Mesendoderm (in vitro differentiated cells): ENCODE measurements at regions not wholly inside any gene's neighbourhood (a gene's known extent, or its start where the extent isn't known, plus 50 kb on each side); places are given as distances from the start of the nearest gene placed in this dataset.

Experiments
- DNase-seq: peaks from one replicate; pipeline ENCODE4 v3.0.0; 2013
- H2AK5ac ChIP-seq: 2 replicates; pipeline ENCODE4 v1.6.1; 2013; ENCODE audit warnings: low read length, inconsistent platforms
- H2BK120ac ChIP-seq: 2 replicates; pipeline ENCODE4 v1.6.1; 2013; ENCODE audit warnings: low read depth, mild to moderate bottlenecking, low read length, moderate library complexity, mixed read lengths
- H2BK15ac ChIP-seq: replicated peaks from 2 replicates; pipeline ENCODE4 v1.6.1; 2013; ENCODE audit warnings: low read depth, mild to moderate bottlenecking, moderate library complexity
- H2BK5ac ChIP-seq: 2 replicates; pipeline ENCODE4 v1.6.1; 2013; ENCODE audit warnings: low read length, inconsistent platforms
- H3K18ac ChIP-seq: 2 replicates; pipeline ENCODE4 v1.6.1; 2013; ENCODE audit warnings: mild to moderate bottlenecking, low read length, mixed read lengths
- H3K23ac ChIP-seq: one replicate; pipeline ENCODE4 v1.6.1; 2013; ENCODE audit warnings: low read length
- H3K27ac ChIP-seq: 2 replicates; pipeline ENCODE4 v1.5.1; 2013; ENCODE audit warnings: low read depth, mild to moderate bottlenecking, inconsistent platforms, low read length, moderate library complexity
- H3K27me3 ChIP-seq: 2 replicates; pipeline ENCODE4 v1.6.1; 2013; ENCODE audit warnings: low read length, control low read depth, mild to moderate bottlenecking, inconsistent platforms; ENCODE audit not compliant: insufficient read depth, poor library complexity
- H3K36me3 ChIP-seq: 2 replicates; pipeline ENCODE4 v1.6.1; 2013; ENCODE audit warnings: low read length, inconsistent platforms; ENCODE audit not compliant: control insufficient read depth, insufficient read depth
- H3K4ac ChIP-seq: one replicate; pipeline ENCODE4 v1.6.1; 2013; ENCODE audit warnings: low read depth, mild to moderate bottlenecking, low read length, moderate library complexity
- H3K4me1 ChIP-seq: 2 replicates; pipeline ENCODE4 v1.6.1; 2013; ENCODE audit warnings: low read depth, low read length, inconsistent platforms; ENCODE audit not compliant: control insufficient read depth
- H3K4me2 ChIP-seq: 2 replicates; pipeline ENCODE4 v1.6.1; 2013; ENCODE audit warnings: low read length
- H3K4me3 ChIP-seq: 2 replicates; pipeline ENCODE4 v1.5.1; 2013; ENCODE audit warnings: mild to moderate bottlenecking, low read length
- H3K56ac ChIP-seq: one replicate; pipeline ENCODE4 v1.6.1; 2013; ENCODE audit warnings: low read length
- H3K79me1 ChIP-seq: 2 replicates; pipeline ENCODE4 v1.6.1; 2013; ENCODE audit warnings: low read length, inconsistent platforms
- H3K79me2 ChIP-seq: 2 replicates; pipeline ENCODE4 v1.6.1; 2013; ENCODE audit warnings: mild to moderate bottlenecking, low read length; ENCODE audit not compliant: control insufficient read depth, insufficient read depth
- H3K9ac ChIP-seq: 2 replicates; pipeline ENCODE4 v1.6.1; 2013; ENCODE audit warnings: low read length, inconsistent platforms
- H4K5ac ChIP-seq: one replicate; pipeline ENCODE4 v1.6.1; 2013; ENCODE audit warnings: low read length
- H4K8ac ChIP-seq: one replicate; pipeline ENCODE4 v1.6.1; 2013; ENCODE audit warnings: low read depth, mild to moderate bottlenecking, control low read depth, low read length, moderate library complexity
- WGBS: extraction: QIAGEN DNeasy Blood & Tissue Kit; methylation state at CpG from one replicate; pipeline ENCODE4 v1.1.7; 2013; ENCODE audit warnings: low lambda C conversion rate, missing lambda C conversion rate; ENCODE audit not compliant: insufficient coverage; ENCODE audit errors: extremely low coverage; 5-methylcytosine and 5-hydroxymethylcytosine counted together

DNA sequence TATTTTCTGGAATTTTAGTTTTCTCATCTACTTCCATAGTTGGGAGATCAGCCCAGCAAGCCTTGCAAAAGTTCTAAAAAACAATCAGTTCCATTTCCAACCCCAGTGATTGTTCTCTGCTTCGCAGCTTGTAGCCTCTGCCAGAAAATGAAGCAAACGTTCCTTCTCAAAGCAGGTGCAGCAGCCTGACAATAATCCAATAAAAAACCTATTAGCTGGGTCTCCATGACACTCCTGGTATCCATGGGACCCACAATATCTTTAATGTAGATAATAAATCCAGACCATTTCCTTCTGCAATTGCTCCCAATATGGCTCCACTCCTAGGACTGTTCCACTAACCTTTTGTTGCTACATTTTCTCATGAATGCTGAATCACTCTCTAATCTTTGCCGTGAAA, 140.8 kb upstream of the SETBP1 start:
- H3K79me2 ChIP-seq: no peaks in the 10 kb centered on the region
- no peak overlapping the region for H2AK5ac ChIP-seq
- no peak overlapping the region for H2BK15ac ChIP-seq
- H4K8ac ChIP-seq: no peak overlapping the region
- H3K4me2 ChIP-seq: no peak overlapping the region
- no peaks in the 10 kb centered on the region for H3K4me1 ChIP-seq
- no peak overlapping the region for H3K9ac ChIP-seq
- no peak overlapping the region for H2BK5ac ChIP-seq
- H3K27ac ChIP-seq: no peak overlapping the region
- DNase-seq: no peak
- H3K36me3 ChIP-seq: no peaks in the 10 kb centered on the region
- no peak overlapping the region for H3K4me3 ChIP-seq
- H3K27me3 ChIP-seq: no peaks in the 10 kb centered on the region
- no CpG with 5 or more reads among the region's 3 CpGs for WGBS
- no peak overlapping the region for H3K23ac ChIP-seq
- no peaks in the 10 kb centered on the region for H3K79me1 ChIP-seq
- H3K18ac ChIP-seq: no peak overlapping the region
- H2BK120ac ChIP-seq: no peak overlapping the region
- H3K4ac ChIP-seq: no peak overlapping the region
- no peak overlapping the region for H3K56ac ChIP-seq
- H4K5ac ChIP-seq: no peak overlapping the region

DNA sequence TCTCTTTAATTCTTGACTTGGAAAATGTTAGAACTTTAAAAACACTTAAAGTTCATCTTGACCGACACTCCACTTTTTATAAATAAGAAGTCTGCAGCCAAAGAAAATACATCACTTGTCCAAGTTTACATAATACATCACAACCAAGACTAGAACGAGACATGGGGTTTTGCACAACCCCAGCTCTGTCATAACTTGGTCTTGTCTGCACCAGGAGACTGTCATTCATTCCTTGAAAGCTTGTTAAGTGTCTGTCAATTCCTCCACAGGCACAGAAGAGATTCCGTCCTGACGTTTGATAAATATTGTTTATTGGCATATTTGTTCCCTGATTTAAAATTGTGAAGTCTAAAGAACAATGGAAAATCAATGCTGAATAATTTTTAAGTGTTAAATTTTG, 139.5 kb upstream of the SETBP1 start:
- WGBS: no CpG with 5 or more reads among the region's 4 CpGs
- Histone ChIP-seq H3K4me1 (no peaks in the 10 kb centered on the region), H3K79me2 (no peaks in the 10 kb centered on the region), H3K79me1 (no peaks in the 10 kb centered on the region), H3K27ac (no peak overlapping the region), H3K4me2 (no peak overlapping the region), H2BK15ac (no peak overlapping the region), H3K36me3 (no peaks in the 10 kb centered on the region), H3K23ac (no peak overlapping the region), H4K8ac (no peak overlapping the region), H3K56ac (no peak overlapping the region), H2AK5ac (no peak overlapping the region), H3K4me3 (no peak overlapping the region), H2BK5ac (no peak overlapping the region), H2BK120ac (no peak overlapping the region), H3K27me3 (no peaks in the 10 kb centered on the region), H3K9ac (no peak overlapping the region), H4K5ac (no peak overlapping the region), H3K4ac (no peak overlapping the region), H3K18ac (no peak overlapping the region)
- no peak for DNase-seq

DNA sequence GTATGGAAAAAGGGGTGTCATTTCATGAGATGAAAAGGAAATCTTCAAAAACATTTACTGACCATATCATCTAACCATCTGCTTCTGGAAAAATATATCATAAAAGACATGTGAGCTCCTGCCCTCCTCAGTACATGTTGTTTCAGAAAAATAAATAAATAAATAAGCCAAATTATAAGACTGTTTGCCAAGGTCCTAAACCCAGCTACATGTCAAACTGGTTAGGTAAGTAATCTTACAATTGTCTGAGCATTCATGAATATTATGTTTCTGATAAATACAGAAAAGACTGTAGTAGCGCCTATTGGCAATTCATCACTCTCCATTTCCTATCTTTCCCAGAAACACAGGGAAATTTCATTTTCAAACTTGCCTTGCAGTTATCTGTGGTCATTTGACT, 138.9 kb upstream of the SETBP1 start:
- no peak overlapping the region for H2BK15ac ChIP-seq
- H4K8ac ChIP-seq: no peak overlapping the region
- H2BK120ac ChIP-seq: no peak overlapping the region
- H4K5ac ChIP-seq: no peak overlapping the region
- no peak overlapping the region for H2AK5ac ChIP-seq
- no peak overlapping the region for H3K4me2 ChIP-seq
- DNase-seq: no peak
- no peak overlapping the region for H2BK5ac ChIP-seq
- H3K4ac ChIP-seq: no peak overlapping the region
- no peaks in the 10 kb centered on the region for H3K27me3 ChIP-seq
- no peaks in the 10 kb centered on the region for H3K36me3 ChIP-seq
- H3K23ac ChIP-seq: no peak overlapping the region
- no peaks in the 10 kb centered on the region for H3K79me2 ChIP-seq
- no peak overlapping the region for H3K56ac ChIP-seq
- H3K4me1 ChIP-seq: no peaks in the 10 kb centered on the region
- no peak overlapping the region for H3K27ac ChIP-seq
- no peak overlapping the region for H3K9ac ChIP-seq
- no CpG with 5 or more reads among the region's 1 CpG for WGBS
- H3K18ac ChIP-seq: no peak overlapping the region
- H3K79me1 ChIP-seq: no peaks in the 10 kb centered on the region
- H3K4me3 ChIP-seq: no peak overlapping the region

DNA sequence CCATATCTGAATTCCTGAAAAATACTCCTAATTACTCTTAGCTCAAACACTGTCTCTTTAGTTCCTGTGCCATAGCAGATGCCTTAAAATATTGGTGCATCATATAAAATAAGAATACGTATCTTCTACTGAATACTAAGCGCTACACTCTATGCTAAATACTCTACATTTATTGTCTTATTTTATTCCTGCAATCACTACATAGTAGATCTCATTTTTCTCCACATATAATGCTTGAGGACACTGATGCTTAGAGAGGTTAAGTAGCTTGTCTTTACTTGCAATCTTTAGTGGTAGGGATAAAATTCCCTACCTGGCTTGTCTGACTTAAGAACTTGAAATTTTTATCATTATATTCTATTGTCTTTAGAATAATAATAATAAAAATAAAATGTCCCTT, 137.3 kb upstream of the SETBP1 start:
- WGBS: no CpG with 5 or more reads among the region's 2 CpGs
- H3K23ac ChIP-seq: no peak overlapping the region

DNA sequence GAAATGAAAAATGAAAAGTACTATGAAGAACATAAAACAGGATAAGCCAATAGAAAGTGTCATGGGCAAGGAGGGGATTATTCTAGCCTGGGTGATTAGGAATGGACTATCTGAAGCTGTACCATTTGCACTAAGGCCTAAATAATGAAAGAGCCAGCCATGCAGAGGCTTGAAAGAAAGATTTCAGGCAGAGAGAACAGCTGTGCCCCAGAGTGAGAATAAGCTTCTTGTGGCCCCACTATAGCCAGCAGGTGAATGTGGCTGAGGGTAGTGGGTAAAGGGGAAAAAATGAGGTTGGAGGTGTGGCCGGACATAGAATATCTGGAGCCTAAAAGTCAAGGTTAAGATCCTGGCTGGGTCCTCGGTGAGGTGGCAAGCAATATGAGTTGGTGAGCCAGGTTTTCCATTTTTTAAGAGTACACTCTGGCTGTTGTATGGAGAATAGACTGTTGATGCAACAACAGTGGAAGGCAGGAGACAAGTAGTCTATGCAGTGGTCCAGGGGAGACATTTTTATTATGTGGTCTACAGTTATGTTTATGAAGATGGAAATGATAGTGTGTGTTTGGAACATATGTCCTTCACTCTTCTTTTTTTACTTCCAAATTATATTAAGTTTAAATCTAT, 135.2 kb upstream of the SETBP1 start:
- Histone ChIP-seq H3K4me1 (no peaks in the 10 kb centered on the region), H3K4me3 (no peak overlapping the region), H3K56ac (no peak overlapping the region), H3K23ac (no peak overlapping the region), H3K79me2 (no peaks in the 10 kb centered on the region), H2BK120ac (no peak overlapping the region), H3K27me3 (no peaks in the 10 kb centered on the region), H4K8ac (no peak overlapping the region), H3K9ac (no peak overlapping the region), H3K36me3 (no peaks in the 10 kb centered on the region), H3K18ac (no peak overlapping the region), H4K5ac (no peak overlapping the region), H3K4ac (no peak overlapping the region), H2BK5ac (no peak overlapping the region), H3K79me1 (no peaks in the 10 kb centered on the region), H3K27ac (no peak overlapping the region), H2AK5ac (no peak overlapping the region), H3K4me2 (no peak overlapping the region), H2BK15ac (no peak overlapping the region)
- no peak for DNase-seq
- no CpG with 5 or more reads among the region's 2 CpGs for WGBS

More for the DNA sequence above, 137.3 kb upstream of the SETBP1 start:
- H3K18ac ChIP-seq: no peak overlapping the region
- H2AK5ac ChIP-seq: no peak overlapping the region
- H3K27ac ChIP-seq: no peak overlapping the region
- H3K27me3 ChIP-seq: no peaks in the 10 kb centered on the region
- no peak overlapping the region for H2BK15ac ChIP-seq
- H3K9ac ChIP-seq: no peak overlapping the region
- H3K79me2 ChIP-seq: no peaks in the 10 kb centered on the region
- H4K8ac ChIP-seq: no peak overlapping the region
- no peak overlapping the region for H3K56ac ChIP-seq
- no peak overlapping the region for H3K4me3 ChIP-seq
- H3K4ac ChIP-seq: no peak overlapping the region
- H4K5ac ChIP-seq: no peak overlapping the region
- no peaks in the 10 kb centered on the region for H3K4me1 ChIP-seq
- H2BK5ac ChIP-seq: no peak overlapping the region
- DNase-seq: no peak
- H3K36me3 ChIP-seq: no peaks in the 10 kb centered on the region
- no peak overlapping the region for H2BK120ac ChIP-seq
- no peaks in the 10 kb centered on the region for H3K79me1 ChIP-seq
- H3K4me2 ChIP-seq: no peak overlapping the region

DNA sequence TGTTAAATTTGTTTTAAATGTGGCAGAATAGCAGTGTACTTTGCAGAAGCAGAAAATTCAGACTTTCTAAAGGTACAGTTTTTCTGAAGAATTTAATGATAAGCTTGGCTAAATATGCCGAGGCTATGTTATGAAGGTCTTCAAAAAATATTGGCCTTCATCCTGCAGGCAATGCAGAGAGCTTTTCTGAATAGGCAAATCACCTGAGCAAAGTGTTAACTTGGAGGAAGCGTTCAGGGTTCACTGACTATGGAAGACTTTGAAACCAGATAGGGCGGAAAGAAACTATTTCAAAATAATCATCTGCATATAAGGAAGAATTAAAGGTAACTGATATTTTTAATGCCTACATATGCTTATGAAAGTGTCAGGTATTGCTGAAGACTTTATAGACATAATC, 133.7 kb upstream of the SETBP1 start:
- H3K36me3 ChIP-seq: no peaks in the 10 kb centered on the region
- no peak overlapping the region for H2BK15ac ChIP-seq
- no peaks in the 10 kb centered on the region for H3K4me1 ChIP-seq
- WGBS: no CpG with 5 or more reads among the region's 3 CpGs
- no peaks in the 10 kb centered on the region for H3K79me2 ChIP-seq
- no peak overlapping the region for H2AK5ac ChIP-seq
- H2BK5ac ChIP-seq: no peak overlapping the region
- no peak overlapping the region for H2BK120ac ChIP-seq
- H3K79me1 ChIP-seq: no peaks in the 10 kb centered on the region
- no peak overlapping the region for H4K5ac ChIP-seq
- no peak overlapping the region for H4K8ac ChIP-seq
- no peak overlapping the region for H3K4ac ChIP-seq
- no peak overlapping the region for H3K27ac ChIP-seq
- no peak overlapping the region for H3K18ac ChIP-seq
- H3K4me3 ChIP-seq: no peak overlapping the region
- H3K4me2 ChIP-seq: no peak overlapping the region
- H3K9ac ChIP-seq: no peak overlapping the region
- no peak for DNase-seq
- no peaks in the 10 kb centered on the region for H3K27me3 ChIP-seq
- no peak overlapping the region for H3K23ac ChIP-seq
- no peak overlapping the region for H3K56ac ChIP-seq
